LHCN-M2 (cell line): ENCODE measurements at regions not wholly inside any gene's neighbourhood (a gene's known extent, or its start where the extent isn't known, plus 50 kb on each side); places are given as distances from the start of the nearest gene placed in this dataset.

Experiments used
- DNase-seq: peaks from one replicate; pipeline ENCODE4 v3.0.0-alpha.2; 2012; ENCODE audit warnings: low read depth

DNA sequence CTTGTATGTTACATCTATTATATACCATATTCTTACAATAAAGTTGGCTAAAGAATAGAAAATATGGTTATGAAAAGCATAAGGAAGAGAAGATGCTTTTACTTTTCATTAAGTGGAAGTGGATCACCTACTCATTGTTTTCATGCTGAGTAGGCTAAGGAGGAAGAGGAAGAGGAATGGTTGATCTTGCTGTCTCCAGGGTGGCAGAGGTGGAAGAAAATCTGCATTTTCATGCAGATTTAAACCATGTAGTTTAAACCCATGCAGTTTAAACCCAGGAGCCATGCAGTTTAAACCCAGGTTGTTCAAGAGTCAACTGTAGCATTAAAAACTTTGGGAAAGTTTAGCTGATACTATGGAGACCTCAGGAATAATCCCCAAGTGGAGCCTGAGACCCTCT lies 214.8 kb upstream of the NAALADL2 start:
- DNase-seq = no peak

- DNase-seq = no peak
Measured at GRCh38 chr3:174651951-174652350, 207.2 kb upstream of the NAALADL2 start.

GRCh38 chr3:174659511-174659910 lies 199.6 kb upstream of the NAALADL2 start:
- no peak for DNase-seq

- no peak for DNase-seq
Measured at GRCh38 chr3:174662653-174663052, 196.5 kb upstream of the NAALADL2 start.

- no peak for DNase-seq
Measured at GRCh38 chr3:174667386-174667785, 191.7 kb upstream of the NAALADL2 start.

DNA sequence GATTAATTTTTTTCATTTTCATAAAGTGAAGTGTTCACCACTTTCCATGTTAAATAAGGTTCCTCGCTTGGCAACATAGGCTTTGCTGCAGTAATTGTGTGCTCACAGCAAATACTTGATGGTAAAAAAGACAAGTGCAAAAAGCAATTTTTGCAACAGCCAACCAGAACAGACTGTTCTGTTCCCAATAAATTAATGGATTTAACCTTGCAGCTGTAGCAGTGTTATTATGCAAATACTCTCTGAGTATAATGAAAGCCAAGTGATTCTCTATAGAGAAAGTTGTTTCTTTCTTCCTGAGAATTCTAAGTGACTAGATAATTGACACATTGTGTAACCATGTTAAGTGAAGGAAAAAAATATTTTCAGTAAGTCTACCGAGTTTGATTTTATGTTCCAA lies 183.7 kb upstream of the NAALADL2 start:
- no peak for DNase-seq

GRCh38 chr3:174681784-174682183 lies 177.3 kb upstream of the NAALADL2 start:
- DNase-seq = no peak

- no peak for DNase-seq
Measured at GRCh38 chr3:174685796-174686195, 173.3 kb upstream of the NAALADL2 start.

- DNase-seq = no peak
Measured at GRCh38 chr3:174697310-174697709, 161.8 kb upstream of the NAALADL2 start.

- no peak for DNase-seq
Measured at GRCh38 chr3:174700736-174701135, 158.4 kb upstream of the NAALADL2 start.

DNA sequence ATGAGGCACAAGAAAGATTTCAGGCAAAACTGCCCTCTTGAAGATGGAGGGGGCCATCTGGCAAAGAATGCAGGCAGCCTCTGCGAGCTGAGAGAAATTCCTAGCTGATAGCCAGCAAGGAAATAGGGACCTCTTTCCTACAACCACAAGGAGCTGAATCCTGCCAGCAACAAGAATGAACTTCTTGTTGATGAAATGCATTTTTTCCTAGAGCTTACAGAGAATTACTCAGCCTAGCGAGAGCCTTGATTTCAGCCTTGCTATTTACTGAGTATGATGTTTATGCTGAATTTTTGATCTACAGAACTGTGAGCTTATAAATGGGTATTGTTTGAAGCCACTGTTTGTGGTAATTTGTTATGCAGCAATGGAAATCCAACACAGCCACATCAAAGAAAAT lies 148.5 kb upstream of the NAALADL2 start:
- no peak for DNase-seq

GRCh38 chr3:174715386-174715785 lies 143.7 kb upstream of the NAALADL2 start:
- DNase-seq = no peak

DNA sequence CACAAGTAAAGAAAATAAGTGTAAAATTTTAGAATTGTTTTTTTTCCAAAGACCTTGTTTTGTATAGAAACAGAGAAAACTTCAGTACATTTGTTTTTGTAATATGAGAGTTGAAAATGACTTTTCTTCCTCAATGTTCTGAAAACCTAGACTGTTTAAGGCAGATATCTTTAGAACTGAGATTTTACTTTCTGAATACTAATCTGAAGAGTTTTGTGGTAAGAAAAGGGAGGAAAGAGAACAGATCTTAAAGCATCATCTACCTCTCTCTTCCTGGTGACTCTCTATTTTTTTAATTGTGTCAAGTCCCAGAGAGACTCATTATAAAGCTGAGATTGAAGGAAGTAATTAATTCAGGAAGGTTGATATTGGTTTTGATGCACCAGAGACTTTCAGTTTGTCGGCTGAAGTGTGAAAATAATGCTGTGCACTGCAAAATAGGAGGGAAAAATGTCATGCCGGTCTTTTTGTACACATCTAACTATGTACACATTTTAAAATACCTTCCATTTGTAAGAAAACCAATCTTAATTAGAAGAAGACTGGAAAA lies 142.1 kb upstream of the NAALADL2 start:
- no peak for DNase-seq

GRCh38 chr3:174720717-174721116 lies 138.4 kb upstream of the NAALADL2 start:
- no peak for DNase-seq

DNA sequence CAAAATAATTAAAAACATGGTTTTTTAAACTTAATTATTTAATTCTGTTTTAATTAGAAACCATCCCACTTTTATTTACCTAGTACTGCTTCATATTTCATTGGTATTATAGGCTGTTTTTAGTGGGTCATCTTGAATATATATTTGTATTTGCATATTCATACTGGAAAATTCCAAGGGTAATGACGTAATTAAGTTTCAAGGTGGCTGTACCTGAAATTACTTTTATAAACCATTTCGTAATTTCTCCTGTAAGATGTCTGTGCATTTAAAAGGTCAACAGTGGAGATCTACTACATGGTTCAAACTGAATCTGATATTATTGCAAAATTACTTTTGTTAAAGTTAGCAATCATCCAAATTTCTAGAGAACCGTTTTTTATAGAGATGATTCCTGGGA lies 133.8 kb upstream of the NAALADL2 start:
- DNase-seq = no peak

DNA sequence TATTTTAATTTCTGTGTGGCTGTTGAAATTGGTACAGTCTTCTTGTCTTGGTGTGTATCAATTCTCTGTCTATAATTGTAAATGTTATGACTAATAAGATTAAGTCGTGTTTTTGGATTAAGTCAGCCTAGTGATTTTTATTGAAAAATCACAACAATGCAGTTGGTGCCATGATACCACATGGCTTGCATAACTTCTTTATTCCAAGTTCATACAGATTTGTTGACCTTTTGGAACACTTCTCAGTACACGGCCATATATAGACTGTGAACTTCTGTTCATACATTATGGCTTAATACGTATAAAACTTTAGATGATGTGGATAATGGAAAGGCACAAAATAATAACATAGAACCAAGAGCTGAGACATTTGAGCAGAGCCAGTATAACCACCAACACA lies 121.2 kb upstream of the NAALADL2 start:
- no peak for DNase-seq

DNA sequence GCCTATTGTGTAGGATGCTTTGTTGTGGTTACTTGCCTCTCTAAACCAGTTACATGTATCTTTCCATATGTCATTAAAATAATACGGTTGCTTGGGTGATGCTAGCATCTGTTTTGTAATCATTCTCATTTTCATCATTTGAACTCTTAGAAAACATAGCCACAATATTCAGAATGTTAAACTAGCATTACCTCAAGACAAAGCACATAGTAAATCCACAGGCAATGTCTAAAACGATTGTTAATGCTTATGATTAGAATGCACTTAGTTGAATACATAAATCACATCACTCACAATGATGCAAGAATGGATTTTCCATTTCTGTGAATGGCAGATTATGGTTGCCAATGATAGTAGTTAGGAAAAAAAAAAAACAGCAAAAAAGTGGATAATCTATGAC lies 110.0 kb upstream of the NAALADL2 start:
- DNase-seq = no peak

DNA sequence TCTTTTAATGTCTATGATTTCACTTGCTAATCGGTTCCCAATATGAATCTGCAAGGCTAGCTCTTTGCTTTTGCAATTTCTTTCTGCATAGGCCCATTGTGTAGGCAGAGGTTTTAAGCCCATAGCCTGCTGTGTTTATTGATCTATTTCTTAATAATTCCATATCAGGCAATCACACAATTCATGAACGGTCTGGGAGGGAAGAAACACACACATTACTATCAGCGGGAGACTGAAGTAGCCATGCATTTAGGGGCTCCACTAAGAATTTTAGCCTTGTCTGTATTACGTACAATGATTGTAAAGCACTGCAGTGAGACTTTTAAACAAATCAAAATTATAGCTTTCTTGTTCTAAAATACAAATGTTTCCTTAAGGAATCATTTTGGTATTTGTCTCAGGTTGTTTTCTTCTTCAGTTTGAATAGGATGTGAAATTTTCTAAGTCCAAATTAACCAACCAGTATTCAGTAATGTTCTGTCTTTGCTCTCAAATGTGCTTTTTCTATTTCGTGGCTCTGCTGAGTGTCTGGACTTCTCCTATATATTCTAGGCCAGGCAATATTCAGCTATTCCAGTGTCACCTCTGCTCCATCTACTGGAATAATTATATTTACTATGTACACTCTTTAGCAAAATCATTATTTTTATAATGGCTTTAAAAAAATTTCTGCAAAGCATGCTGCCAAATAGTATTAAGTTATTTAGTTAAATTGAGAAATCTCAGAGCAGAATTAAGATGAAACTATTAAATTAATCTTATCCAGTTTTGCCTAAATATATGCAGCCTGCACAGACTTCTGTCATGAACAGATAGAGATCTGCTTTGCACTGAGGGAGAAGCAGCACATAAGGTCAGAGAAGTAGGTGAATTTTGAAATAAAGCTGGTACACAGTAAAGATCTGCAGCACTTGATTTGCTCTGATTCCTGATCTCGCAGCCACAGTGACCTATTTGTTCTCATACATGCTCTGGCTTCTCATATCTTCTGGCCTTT lies 103.0 kb upstream of the NAALADL2 start:
- DNase-seq = no peak

DNA sequence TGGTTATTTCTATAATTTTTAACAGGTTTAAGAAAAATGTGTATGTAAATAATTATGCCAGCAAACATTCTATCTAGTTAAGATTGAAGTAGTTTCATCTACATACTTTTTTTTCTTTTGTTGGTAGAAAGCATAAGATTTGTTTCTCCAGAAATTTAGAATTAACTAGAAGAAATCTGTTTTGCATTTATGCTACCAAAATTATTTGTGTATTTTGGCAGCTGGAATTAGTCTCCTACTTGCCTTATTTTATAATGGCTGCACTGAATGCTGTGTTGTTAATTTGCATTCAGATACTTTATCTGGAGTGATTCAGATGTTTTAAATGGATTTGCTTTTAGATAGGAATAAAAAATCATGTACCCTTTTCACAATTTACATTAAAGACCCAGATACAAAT lies 100.2 kb upstream of the NAALADL2 start:
- DNase-seq = no peak

- DNase-seq = no peak
Measured at GRCh38 chr3:174767406-174767805, 91.7 kb upstream of the NAALADL2 start.

DNA sequence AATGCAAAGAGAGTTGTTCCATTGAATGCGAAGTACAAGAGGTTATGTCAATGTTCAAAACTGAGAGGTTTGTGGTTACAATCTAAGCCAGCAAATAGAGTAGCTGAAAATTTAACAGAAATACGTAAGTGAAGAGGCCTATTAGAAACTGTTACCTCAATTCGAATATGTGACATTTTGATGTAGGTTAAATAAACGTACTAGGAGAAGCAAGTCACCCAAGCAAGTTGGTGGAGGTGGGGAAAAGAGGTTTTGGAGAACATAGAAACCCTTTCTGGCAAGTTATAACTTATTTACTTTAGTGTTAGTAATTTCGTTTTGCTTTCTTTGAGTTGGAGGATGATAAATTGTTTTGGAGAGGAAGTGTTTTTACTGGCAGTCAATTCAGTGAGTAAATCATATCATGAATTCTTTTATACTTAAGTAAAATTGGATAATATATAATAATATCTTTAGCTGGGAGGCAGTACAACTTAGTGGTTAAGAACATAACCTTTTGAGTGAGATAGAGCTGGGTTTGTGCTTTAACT lies 91.2 kb upstream of the NAALADL2 start:
- DNase-seq = peak; percentile 32

- DNase-seq = no peak
Measured at GRCh38 chr3:174769171-174769570, 90.0 kb upstream of the NAALADL2 start.

DNA sequence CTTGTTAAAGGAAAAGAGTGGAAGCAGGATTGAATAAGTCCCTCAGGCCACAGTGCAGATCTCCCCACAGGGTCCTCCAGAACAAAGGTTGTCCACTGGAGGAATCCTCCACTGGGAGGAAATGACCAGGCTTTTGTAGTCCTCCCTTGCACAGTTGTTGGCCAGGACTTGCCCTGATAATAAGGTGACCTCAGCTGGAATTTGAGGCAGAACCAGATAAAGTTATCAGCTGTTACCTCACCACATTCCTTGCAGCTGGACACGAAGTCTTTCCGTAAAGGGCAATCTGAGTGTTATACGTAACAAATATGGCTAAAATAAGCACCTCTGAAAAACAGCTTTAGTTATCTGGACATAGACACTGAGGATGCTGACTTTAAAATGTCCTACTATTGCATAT lies 83.5 kb upstream of the NAALADL2 start:
- DNase-seq = peak; percentile 2
